BJ (cell line): ENCODE measurements at regions not wholly inside any gene's neighbourhood (a gene's known extent, or its start where the extent isn't known, plus 50 kb on each side); places are given as distances from the start of the nearest gene placed in this dataset.
"Not testable (repeated sequence)": the region's sequence is repeated elsewhere in the genome, so short reads cannot be mapped to it uniquely, and the experiment has no call there.

Experiments
- CTCF ChIA-PET: fragments of 350-600 bp; formaldehyde crosslinking; extraction: SDS; loops from one replicate; lab custom pipeline; 2021; ENCODE audit warnings: antibody characterized with exemption, inconsistent platforms; lab: Yijun Ruan, JAX
- POLR2A ChIA-PET: fragments of 300-600 bp; sonication (Branson Sonifier 250); formaldehyde crosslinking; extraction: SDS; loops from one replicate; lab custom pipeline; 2021; ENCODE audit warnings: antibody characterized with exemption; lab: Charles Lee
- DNase-seq: peaks from one replicate; pipeline ENCODE4 v3.0.0-alpha.2; 2011; ENCODE audit warnings: low read depth
- H3K27me3 ChIP-seq: 2 replicates; pipeline ENCODE4 v1.6.0; 2011; ENCODE audit warnings: low read length; ENCODE audit not compliant: control insufficient read depth, insufficient read depth
- H3K36me3 ChIP-seq: 2 replicates; pipeline ENCODE4 v1.5.1; 2011; ENCODE audit warnings: low read length; ENCODE audit not compliant: control insufficient read depth, insufficient read depth
- H3K4me3 ChIP-seq: 2 replicates; pipeline ENCODE4 v1.5.1; 2011; ENCODE audit warnings: low read depth, mild to moderate bottlenecking, control low read depth, low read length
- CTCF ChIP-seq: IDR thresholded peaks from 2 replicates; pipeline ENCODE4 v1.5.1; 2011; ENCODE audit warnings: low read depth, mild to moderate bottlenecking, control low read depth, inconsistent platforms, low read length, moderate library complexity; ENCODE audit not compliant: insufficient read depth

GRCh38 chr20:16861708-16862107 is 113.5 kb downstream of the OTOR start:
- H3K27me3 ChIP-seq, result no peaks in the 10 kb centered on the region
- H3K4me3 ChIP-seq, result no peak overlapping the region
- CTCF ChIA-PET, result interaction anchor here (1.1 kb wide), 1 partner anchor 24 kb away, joined by 3 read pairs; no protein-coding TSS in a partner anchor
- POLR2A ChIA-PET, result no interaction called here
- no peak for TF ChIP-seq CTCF
- no peaks in the 10 kb centered on the region for H3K36me3 ChIP-seq
- no peak for DNase-seq

- TF ChIP-seq CTCF, result no peak
These were observed 115.1 kb downstream of the OTOR start for GRCh38 chr20:16863303-16863702.

GRCh38 chr20:16864069-16864468 is 115.9 kb downstream of the OTOR start:
- TF ChIP-seq CTCF, result no peak
- CTCF ChIA-PET, result interaction anchor here (1.2 to 1.6 kb wide), 2 partner anchors 10 to 18 kb away, joined by 4 read pairs; no protein-coding TSS in a partner anchor
- POLR2A ChIA-PET, result no interaction called here
- Histone ChIP-seq H3K27me3 (no peaks in the 10 kb centered on the region), H3K4me3 (no peak overlapping the region), H3K36me3 (no peaks in the 10 kb centered on the region)
- no peak for DNase-seq

More at GRCh38 chr20:16863303-16863702, 115.1 kb downstream of the OTOR start:
- no peak overlapping the region for H3K4me3 ChIP-seq
- no peak for DNase-seq
- CTCF ChIA-PET, result no interaction called here
- POLR2A ChIA-PET, result no interaction called here
- no peaks in the 10 kb centered on the region for H3K27me3 ChIP-seq
- no peaks in the 10 kb centered on the region for H3K36me3 ChIP-seq

- ChIA-PET CTCF (interaction anchor here (1.2 to 1.6 kb wide), 2 partner anchors 9 to 18 kb away, joined by 4 read pairs; no protein-coding TSS in a partner anchor), POLR2A (no interaction called here)
- no peaks in the 10 kb centered on the region for H3K27me3 ChIP-seq
- no peak for TF ChIP-seq CTCF
- H3K36me3 ChIP-seq, result no peaks in the 10 kb centered on the region
- no peak overlapping the region for H3K4me3 ChIP-seq
- DNase-seq, result no peak
These were observed 116.8 kb downstream of the OTOR start for GRCh38 chr20:16864963-16865362.

GRCh38 chr20:16865406-16865805 is 117.2 kb downstream of the OTOR start:
- ChIA-PET POLR2A (no interaction called here), CTCF (interaction anchor here (1.2 to 1.6 kb wide), 2 partner anchors 9 to 19 kb away, joined by 4 read pairs; no protein-coding TSS in a partner anchor)
- Histone ChIP-seq H3K4me3 (no peak overlapping the region), H3K36me3 (no peaks in the 10 kb centered on the region), H3K27me3 (no peaks in the 10 kb centered on the region)
- DNase-seq, result no peak
- TF ChIP-seq CTCF, result no peak

GRCh38 chr20:16873124-16873523 is 125.0 kb downstream of the OTOR start:
- H3K27me3 ChIP-seq, H3K36me3 ChIP-seq, DNase-seq, H3K4me3 ChIP-seq, POLR2A ChIA-PET: not testable (repeated sequence)
- CTCF ChIA-PET, result interaction anchor here (0.6 to 1.6 kb wide), 2 partner anchors 8 to 10 kb away, joined by 4 to 5 read pairs; no protein-coding TSS in a partner anchor
